Endothelial cell of umbilical vein (primary cell): ENCODE measurements at regions not wholly inside any gene's neighbourhood (a gene's known extent, or its start where the extent isn't known, plus 50 kb on each side); places are given as distances from the start of the nearest gene placed in this dataset.

ENCODE experiments used
- BruUV-seq: library from RNA; stranded (reverse); fragments of 400-500 nt; replicated peaks from 2 replicates; lab custom pipeline; 2021; lab: Mats Ljungman, UMichigan
- CTCF ChIA-PET: fragments of 300-600, 350-600 bp; sonication (Branson Sonifier 250); formaldehyde crosslinking; loops from one replicate; lab custom pipeline; 2021; ENCODE audit warnings: antibody characterized with exemption, inconsistent platforms; lab: Charles Lee
- POLR2A ChIA-PET: fragments of 300-600, 350-600 bp; sonication (Branson Sonifier 250); formaldehyde crosslinking; loops from one replicate; lab custom pipeline; 2021; ENCODE audit warnings: antibody characterized with exemption, inconsistent platforms; lab: Charles Lee
- DNase-seq: peaks from one replicate; pipeline ENCODE4 v3.0.0-alpha.2; 2011; ENCODE audit warnings: low read depth, low spot score
- FAIRE-seq: peaks from 2 replicates; lab custom pipeline; 2011; peaks lifted over from hg19 to GRCh38; lab: Jason Lieb, UNC
- H2AFZ ChIP-seq: 2 replicates; pipeline ENCODE4 v1.6.0; 2012; ENCODE audit warnings: low read depth, low read length, control low read depth, inconsistent platforms
- H3K27ac ChIP-seq: 2 replicates; pipeline ENCODE4 v1.5.1; 2011; ENCODE audit warnings: low read depth, mild to moderate bottlenecking, control low read depth, low read length, moderate library complexity; ENCODE audit not compliant: insufficient read depth
- H3K27me3 ChIP-seq, 2 experiments: 2 replicates each; pipeline versions ENCODE4 v1.6.0 to v1.6.1; 2011; ENCODE audit warnings: low read length in 2 of 2, mixed read lengths in 1 of 2; ENCODE audit not compliant: control insufficient read depth in 2 of 2, insufficient read depth in 2 of 2
- H3K36me3 ChIP-seq, 2 experiments: 2 replicates in 1 of 2; 3 replicates in 1 of 2; pipeline ENCODE4 v1.5.1; 2011; ENCODE audit warnings: low read length in 2 of 2, mild to moderate bottlenecking in 1 of 2, moderate library complexity in 1 of 2; ENCODE audit not compliant: control insufficient read depth in 2 of 2, insufficient read depth in 2 of 2; ENCODE audit errors: extremely low read depth in 1 of 2
- H3K4me1 ChIP-seq: 3 replicates; pipeline ENCODE4 v1.5.1; 2011; ENCODE audit warnings: mild to moderate bottlenecking, low read length; ENCODE audit not compliant: control insufficient read depth, insufficient read depth; ENCODE audit errors: extremely low read depth
- H3K4me2 ChIP-seq: 2 replicates; pipeline ENCODE4 v1.6.1; 2011; ENCODE audit warnings: low read length, control low read depth, mixed read lengths; ENCODE audit not compliant: insufficient read depth
- H3K4me3 ChIP-seq, 3 experiments: fragments of 200-600 bp in 1 of 3; sonication (generic), shearing (Covaris generic) in 1 of 3; replicated peaks in 1 of 3; 2 replicates each; pipeline ENCODE4 v1.5.1; 2011 to 2016; ENCODE audit warnings: control low read depth in 3 of 3, low read length in 3 of 3, mild to moderate bottlenecking in 2 of 3, inconsistent platforms in 1 of 3, low read depth in 1 of 3, moderate library complexity in 1 of 3; ENCODE audit not compliant: insufficient read depth in 1 of 3
- H3K79me2 ChIP-seq: 2 replicates; pipeline ENCODE4 v1.6.0; 2012; ENCODE audit warnings: low read length, inconsistent platforms; ENCODE audit not compliant: control insufficient read depth, insufficient read depth
- H3K9ac ChIP-seq: replicated peaks from 2 replicates; pipeline ENCODE3; 2011; ENCODE audit warnings: low read length, control low read depth; ENCODE audit not compliant: insufficient read depth; ENCODE audit errors: extremely low read depth
- H3K9me1 ChIP-seq: replicated peaks from 3 replicates; pipeline ENCODE4 v1.6.0; 2011; ENCODE audit warnings: mild to moderate bottlenecking, low read length; ENCODE audit not compliant: control insufficient read depth, insufficient read depth; ENCODE audit errors: extremely low read depth
- H3K9me3 ChIP-seq: replicated peaks from 2 replicates; pipeline ENCODE4 v1.5.1; 2012; ENCODE audit warnings: low read length, inconsistent platforms; ENCODE audit not compliant: control insufficient read depth, insufficient read depth
- H4K20me1 ChIP-seq: replicated peaks from 2 replicates; pipeline ENCODE3; 2011; ENCODE audit warnings: mild to moderate bottlenecking, low read length; ENCODE audit not compliant: control insufficient read depth, insufficient read depth; ENCODE audit errors: extremely low read depth
- CTCF ChIP-seq, 2 donors: IDR thresholded peaks; 1 replicate in 1 of 2; 2 replicates in 1 of 2; pipeline ENCODE4 v1.5.1; 2011; ENCODE audit warnings: low read length in 2 of 2, mild to moderate bottlenecking in 2 of 2, moderate library complexity in 2 of 2, control low read depth in 1 of 2, inconsistent platforms in 1 of 2, low read depth in 1 of 2; ENCODE audit not compliant: insufficient read depth in 1 of 2; ENCODE audit errors: extremely low read depth in 1 of 2
- EZH2 ChIP-seq: IDR thresholded peaks from 2 replicates; pipeline ENCODE4 v1.6.1; 2012; ENCODE audit warnings: borderline replicate concordance, low read depth, mild to moderate bottlenecking, moderate library complexity, low read length, inconsistent platforms; ENCODE audit not compliant: severe bottlenecking
- FOS ChIP-seq: IDR thresholded peaks from 2 replicates; pipeline ENCODE4 v1.6.1; 2011; ENCODE audit warnings: mild to moderate bottlenecking, low read length, moderate library complexity, borderline replicate concordance; ENCODE audit not compliant: insufficient read depth
- GATA2 ChIP-seq: IDR thresholded peaks from 2 replicates; pipeline ENCODE4 v1.7.0; 2011; ENCODE audit warnings: low read depth, mild to moderate bottlenecking, moderate library complexity, mixed read lengths, low read length; ENCODE audit not compliant: insufficient read length, insufficient read depth
- JUN ChIP-seq: IDR thresholded peaks from 2 replicates; pipeline ENCODE4 v1.6.1; 2011; ENCODE audit warnings: borderline replicate concordance, low read depth; ENCODE audit not compliant: insufficient read length, insufficient read depth
- MAX ChIP-seq: IDR thresholded peaks from 2 replicates; pipeline ENCODE4 v1.6.1; 2011; ENCODE audit not compliant: insufficient read depth, insufficient read length
- MYC ChIP-seq: IDR thresholded peaks from one replicate; pipeline ENCODE4 v1.6.1; 2011; ENCODE audit warnings: mild to moderate bottlenecking, low read depth, low read length
- POLR2A ChIP-seq: IDR thresholded peaks from 2 replicates; pipeline ENCODE4 v1.6.1; 2012; ENCODE audit warnings: low read depth, mild to moderate bottlenecking, control low read depth, low read length
- POLR2AphosphoS5 ChIP-seq: IDR thresholded peaks from 2 replicates; pipeline ENCODE4 v1.6.1; 2012; ENCODE audit warnings: low read depth, mild to moderate bottlenecking, control low read depth, low read length, moderate library complexity; ENCODE audit not compliant: insufficient read depth
- dilution Hi-C: fragments of 300-500 bp; cut with MboI; formaldehyde crosslinking; loops from one replicate; pipeline ENCODE4 v1.15.0; 2019; ENCODE audit warnings: low sequenced_read_pairs; ENCODE audit not compliant: extremely low pct_ligation_motif_present
- intact Hi-C: fragments of 100-400 bp; cut with micrococcal nuclease; formaldehyde crosslinking; loops from one replicate; pipeline ENCODE4 v1.10.0; 2022

DNA sequence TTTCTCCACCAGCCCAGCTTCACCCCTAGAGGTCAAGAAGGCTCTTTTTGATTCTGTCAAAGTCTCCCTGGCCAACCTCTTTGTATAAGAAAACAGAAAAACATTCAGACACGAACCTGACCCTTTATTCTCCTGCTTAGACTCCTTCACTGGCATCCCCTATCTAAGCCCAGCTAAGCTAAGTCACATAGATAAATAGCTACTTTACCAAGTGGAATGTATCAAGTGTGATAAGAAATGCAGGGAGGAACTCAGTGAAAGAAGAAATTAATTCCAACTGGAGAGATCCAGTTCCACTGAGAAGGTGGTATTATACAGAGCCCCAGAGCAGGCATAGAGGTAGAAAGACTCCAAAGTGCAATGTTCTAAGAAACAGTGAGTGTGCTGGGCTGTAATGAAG, 489.5 kb downstream of the TNS1 start:
- no peak overlapping the region for H3K27ac ChIP-seq
- TF ChIP-seq CTCF (IDR thresholded peaks at IDR 0.05; ENCODE audit: extremely low read depth in 1 of 2, insufficient read depth in 1 of 2, low read depth in 1 of 2, low read length in 2 of 2) = no peak
- TF ChIP-seq MAX = no peak
- TF ChIP-seq FOS = no peak
- TF ChIP-seq GATA2 = no peak
- FAIRE-seq (no peak), DNase-seq (no peak)
- CTCF ChIA-PET = no interaction called here
- H3K27me3 ChIP-seq = no peaks in the 10 kb centered on the region
- POLR2A ChIA-PET = no interaction called here
- no peaks in the 10 kb centered on the region for H3K9me1 ChIP-seq
- dilution Hi-C loops (no loop called here), intact Hi-C loops (loop anchor here (5.0 kb wide), 1 partner anchor 471 kb away; no protein-coding TSS in a partner anchor)
- H3K36me3 ChIP-seq = no peaks in the 10 kb centered on the region
- no peaks in the 10 kb centered on the region for H3K79me2 ChIP-seq
- no peak overlapping the region for H3K4me3 ChIP-seq
- H3K9ac ChIP-seq = no peak overlapping the region
- H3K4me1 ChIP-seq = no peaks in the 10 kb centered on the region
- no peak overlapping the region for H2AFZ ChIP-seq
- no peaks in the 10 kb centered on the region for H4K20me1 ChIP-seq
- BruUV-seq = no TSS peak
- H3K4me2 ChIP-seq = no peak overlapping the region
- H3K9me3 ChIP-seq = no peaks in the 10 kb centered on the region

DNA sequence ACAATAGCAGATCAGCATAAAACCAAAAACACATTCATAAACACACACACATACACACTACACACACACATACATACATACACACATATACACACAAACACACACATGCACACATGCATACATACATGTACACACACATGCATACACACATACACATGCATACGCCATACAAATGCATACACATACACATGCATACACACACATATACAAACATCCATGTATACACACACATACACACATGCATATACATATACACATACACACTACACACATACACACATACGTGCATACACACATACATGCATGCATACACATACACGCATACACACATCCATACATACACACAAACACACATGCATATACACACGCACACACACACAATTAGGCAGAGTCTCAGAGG, 490.1 kb downstream of the TNS1 start:
- no peaks in the 10 kb centered on the region for H4K20me1 ChIP-seq
- no peaks in the 10 kb centered on the region for H3K9me1 ChIP-seq
- H3K79me2 ChIP-seq = no peaks in the 10 kb centered on the region
- no peaks in the 10 kb centered on the region for H3K36me3 ChIP-seq
- H3K4me3 ChIP-seq = no peak overlapping the region
- TF ChIP-seq POLR2A (no peak), MYC (no peak), POLR2AphosphoS5 (no peak), JUN (no peak), MAX (no peak), GATA2 (no peak), CTCF (IDR thresholded peaks at IDR 0.05; ENCODE audit: extremely low read depth in 1 of 2, insufficient read depth in 1 of 2, low read depth in 1 of 2, low read length in 2 of 2) (no peak), EZH2 (no peak)
- no peak overlapping the region for H3K4me2 ChIP-seq
- no TSS peak for BruUV-seq
- DNase-seq (no peak), FAIRE-seq (no peak)
- dilution Hi-C loops = no loop called here
- ChIA-PET CTCF (no interaction called here), POLR2A (no interaction called here)
- H3K4me1 ChIP-seq = no peaks in the 10 kb centered on the region
- intact Hi-C loops = loop anchor here (5.0 kb wide), 1 partner anchor 470 kb away; no protein-coding TSS in a partner anchor
- no peaks in the 10 kb centered on the region for H3K9me3 ChIP-seq
- H3K9ac ChIP-seq = no peak overlapping the region
- no peaks in the 10 kb centered on the region for H3K27me3 ChIP-seq
- no peak overlapping the region for H3K27ac ChIP-seq
- H2AFZ ChIP-seq = no peak overlapping the region
